Neural progenitor cell (in vitro differentiated cells): ENCODE measurements at regions not wholly inside any gene's neighbourhood (a gene's known extent, or its start where the extent isn't known, plus 50 kb on each side); places are given as distances from the start of the nearest gene placed in this dataset.

Experiments
- DNase-seq: peaks from one replicate; pipeline ENCODE4 v3.0.0-alpha.2; 2016; ENCODE audit warnings: low spot score
- H2AFZ ChIP-seq: fragments of 200-600 bp; sonication (generic); replicated peaks from 2 replicates; pipeline ENCODE4 v1.6.1; 2016; ENCODE audit warnings: antibody characterized with exemption
- H3F3A ChIP-seq: fragments of 200-600 bp; sonication (generic); 2 replicates; pipeline ENCODE4 v1.6.1; 2016; ENCODE audit warnings: antibody characterized with exemption, low read depth
- H3K27ac ChIP-seq: fragments of 200-600 bp; sonication (generic); 2 replicates; pipeline ENCODE4 v1.5.1; 2016; ENCODE audit warnings: mild to moderate bottlenecking
- H3K27me3 ChIP-seq: fragments of 200-600 bp; sonication (generic); 2 replicates; pipeline ENCODE4 v1.6.1; 2016; ENCODE audit warnings: mild to moderate bottlenecking, moderate library complexity
- H3K36me3 ChIP-seq: fragments of 200-600 bp; sonication (generic); 2 replicates; pipeline ENCODE4 v1.5.1; 2016
- H3K4me1 ChIP-seq: fragments of 200-600 bp; sonication (generic); 2 replicates; pipeline ENCODE4 v1.6.1; 2016; ENCODE audit warnings: mixed run types
- H3K4me2 ChIP-seq: fragments of 200-600 bp; sonication (generic); 2 replicates; pipeline ENCODE4 v1.6.1; 2016
- H3K4me3 ChIP-seq: fragments of 200-600 bp; sonication (generic); 2 replicates; pipeline ENCODE4 v1.5.1; 2016
- H3K79me2 ChIP-seq: fragments of 200-600 bp; sonication (generic); 2 replicates; pipeline ENCODE4 v1.6.1; 2016; ENCODE audit warnings: low read depth
- H3K9ac ChIP-seq: fragments of 200-600 bp; sonication (generic); 2 replicates; pipeline ENCODE4 v1.6.1; 2016
- H3K9me3 ChIP-seq: fragments of 200-600 bp; sonication (generic); 2 replicates; pipeline ENCODE4 v1.5.1; 2016; ENCODE audit warnings: low read depth
- H4K20me1 ChIP-seq: fragments of 200-600 bp; sonication (generic); 2 replicates; pipeline ENCODE4 v1.6.1; 2016; ENCODE audit warnings: low read depth
- H3K27ac Mint-ChIP-seq: 3 replicates; pipeline ENCODE4 v1.8.0; 2021; ENCODE audit warnings: mixed read lengths
- H3K27me3 Mint-ChIP-seq: 2 replicates; pipeline ENCODE4 v1.8.0; 2022; ENCODE audit warnings: low read depth, mild to moderate bottlenecking, inconsistent platforms, moderate library complexity, mixed read lengths; ENCODE audit not compliant: insufficient read depth
- H3K36me3 Mint-ChIP-seq: 3 replicates; pipeline ENCODE4 v1.8.0; 2021; ENCODE audit warnings: mixed read lengths
- H3K4me1 Mint-ChIP-seq: 3 replicates; pipeline ENCODE4 v1.8.0; 2021; ENCODE audit warnings: mixed read lengths
- H3K4me3 Mint-ChIP-seq: 3 replicates; pipeline ENCODE4 v1.8.0; 2021; ENCODE audit warnings: mild to moderate bottlenecking, moderate library complexity, mixed read lengths
- H3K9me3 Mint-ChIP-seq: 3 replicates; pipeline ENCODE4 v1.8.0; 2020; ENCODE audit warnings: mixed read lengths
- CTCF ChIP-seq: fragments of 200-600 bp; sonication (generic); IDR thresholded peaks from 2 replicates; pipeline ENCODE4 v1.5.1; 2017; ENCODE audit warnings: antibody characterized with exemption, mild to moderate bottlenecking
- EZH2 ChIP-seq: fragments of 200-600 bp; sonication (generic); IDR thresholded peaks from 2 replicates; pipeline ENCODE4 v1.6.1; 2017; ENCODE audit warnings: antibody characterized with exemption, mild to moderate bottlenecking, moderate library complexity
- EZH2phosphoT487 ChIP-seq: fragments of 200-600 bp; sonication (generic); IDR thresholded peaks from 2 replicates; pipeline ENCODE4 v1.6.1; 2017; ENCODE audit warnings: antibody characterized with exemption

GRCh38 chr13:47865883-47866282 is 135.2 kb downstream of the SUCLA2 start:
- H3F3A ChIP-seq, result no peaks in the 10 kb centered on the region
- no peak overlapping the region for H3K4me3 ChIP-seq
- no peak for TF ChIP-seq EZH2phosphoT487
- no peak for TF ChIP-seq EZH2
- no peak for TF ChIP-seq CTCF
- H4K20me1 ChIP-seq, result no peaks in the 10 kb centered on the region
- H3K79me2 ChIP-seq, result no peaks in the 10 kb centered on the region
- H3K27me3 ChIP-seq, result no peaks in the 10 kb centered on the region
- Mint-ChIP-seq H3K27me3 (no peaks in the 10 kb centered on the region), H3K4me3 (no peak overlapping the region), H3K4me1 (peaks cover 2% of the 10 kb centered on the region), H3K36me3 (no peaks in the 10 kb centered on the region), H3K9me3 (no peaks in the 10 kb centered on the region), H3K27ac (no peak overlapping the region)
- no peaks in the 10 kb centered on the region for H3K4me1 ChIP-seq
- no peak overlapping the region for H3K27ac ChIP-seq
- DNase-seq, result no peak
- H2AFZ ChIP-seq, result no peak overlapping the region
- no peak overlapping the region for H3K4me2 ChIP-seq
- no peak overlapping the region for H3K9ac ChIP-seq
- no peaks in the 10 kb centered on the region for H3K36me3 ChIP-seq
- H3K9me3 ChIP-seq, result no peaks in the 10 kb centered on the region

- DNase-seq, result no peak
- no peaks in the 10 kb centered on the region for H3K36me3 Mint-ChIP-seq
- no peak overlapping the region for H3K4me3 Mint-ChIP-seq
- H3K9me3 ChIP-seq, result no peaks in the 10 kb centered on the region
- H3K79me2 ChIP-seq, result no peaks in the 10 kb centered on the region
- no peak overlapping the region for H3K9ac ChIP-seq
- no peaks in the 10 kb centered on the region for H3K27me3 Mint-ChIP-seq
- H3K27me3 ChIP-seq, result no peaks in the 10 kb centered on the region
- H3K4me1 ChIP-seq, result no peaks in the 10 kb centered on the region
- no peak overlapping the region for H3K4me3 ChIP-seq
- no peaks in the 10 kb centered on the region for H3K9me3 Mint-ChIP-seq
- no peak overlapping the region for H3K4me2 ChIP-seq
- peaks cover 11% of the 10 kb centered on the region for H3K4me1 Mint-ChIP-seq
- H2AFZ ChIP-seq, result no peak overlapping the region
- TF ChIP-seq EZH2, result no peak
- no peaks in the 10 kb centered on the region for H4K20me1 ChIP-seq
- H3K36me3 ChIP-seq, result no peaks in the 10 kb centered on the region
- H3F3A ChIP-seq, result no peaks in the 10 kb centered on the region
- no peak overlapping the region for H3K27ac Mint-ChIP-seq
- no peak overlapping the region for H3K27ac ChIP-seq
Measured at GRCh38 chr13:47862841-47863240, 138.2 kb downstream of the SUCLA2 start.

- H3K27me3 ChIP-seq, result no peaks in the 10 kb centered on the region
- no peaks in the 10 kb centered on the region for H3K36me3 Mint-ChIP-seq
- no peak overlapping the region for H3K27ac ChIP-seq
- no peaks in the 10 kb centered on the region for H3K9me3 Mint-ChIP-seq
- H3K36me3 ChIP-seq, result no peaks in the 10 kb centered on the region
- TF ChIP-seq EZH2phosphoT487 (no peak), CTCF (no peak), EZH2 (no peak)
- no peak overlapping the region for H3K27ac Mint-ChIP-seq
- H4K20me1 ChIP-seq, result no peaks in the 10 kb centered on the region
- no peak overlapping the region for H3K4me3 Mint-ChIP-seq
- DNase-seq, result no peak
- H3K4me1 Mint-ChIP-seq, result peaks cover 11% of the 10 kb centered on the region
- H3K4me1 ChIP-seq, result no peaks in the 10 kb centered on the region
- no peaks in the 10 kb centered on the region for H3K9me3 ChIP-seq
- H3F3A ChIP-seq, result no peaks in the 10 kb centered on the region
- H3K4me3 ChIP-seq, result no peak overlapping the region
- no peak overlapping the region for H2AFZ ChIP-seq
- no peaks in the 10 kb centered on the region for H3K27me3 Mint-ChIP-seq
- H3K9ac ChIP-seq, result no peak overlapping the region
- H3K79me2 ChIP-seq, result no peaks in the 10 kb centered on the region
- H3K4me2 ChIP-seq, result no peak overlapping the region
Measured at GRCh38 chr13:47859165-47859564, 141.9 kb downstream of the SUCLA2 start.

GRCh38 chr13:47858042-47859025 is 142.7 kb downstream of the SUCLA2 start:
- H3K27me3 ChIP-seq, result no peaks in the 10 kb centered on the region
- Mint-ChIP-seq H3K4me3 (no peak overlapping the region), H3K27me3 (no peaks in the 10 kb centered on the region), H3K4me1 (peaks cover 12% of the 10 kb centered on the region), H3K36me3 (no peaks in the 10 kb centered on the region), H3K27ac (no peak overlapping the region), H3K9me3 (no peaks in the 10 kb centered on the region)
- no peaks in the 10 kb centered on the region for H3K79me2 ChIP-seq
- no peak overlapping the region for H3K4me3 ChIP-seq
- no peaks in the 10 kb centered on the region for H3F3A ChIP-seq
- H3K9ac ChIP-seq, result no peak overlapping the region
- no peak overlapping the region for H3K27ac ChIP-seq
- H3K9me3 ChIP-seq, result no peaks in the 10 kb centered on the region
- no peaks in the 10 kb centered on the region for H4K20me1 ChIP-seq
- H2AFZ ChIP-seq, result no peak overlapping the region
- H3K4me1 ChIP-seq, result no peaks in the 10 kb centered on the region
- H3K36me3 ChIP-seq, result no peaks in the 10 kb centered on the region
- H3K4me2 ChIP-seq, result no peak overlapping the region
- DNase-seq, result no peak
- TF ChIP-seq EZH2 (no peak), CTCF (no peak), EZH2phosphoT487 (no peak)
